ENCODE measurements at regions not wholly inside any gene's neighbourhood (a gene's known extent, or its start where the extent isn't known, plus 50 kb on each side); places are given as distances from the start of the nearest gene placed in this dataset.

DNA sequence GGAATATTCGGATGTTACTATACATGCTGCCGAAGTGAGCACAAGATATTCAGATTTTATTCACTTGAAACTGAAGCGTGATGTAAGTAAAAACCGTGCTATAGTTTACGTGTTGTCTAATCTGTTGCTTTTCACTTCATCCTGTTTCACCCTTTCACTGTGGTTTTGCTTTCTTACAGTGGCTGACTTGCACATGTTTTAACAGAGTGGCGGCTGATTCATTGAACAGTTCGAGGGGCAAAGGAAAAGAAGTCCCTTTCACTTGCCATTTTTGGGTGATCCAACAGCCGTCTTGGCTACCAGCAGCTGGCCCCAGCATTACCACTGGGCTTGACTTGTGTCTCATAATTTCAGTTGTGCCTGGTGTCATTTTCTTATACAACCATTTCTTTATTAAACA, 134.0 kb downstream of the IRX1 start:
- H3K27ac Mint-ChIP-seq (ENCODE audit: unreplicated experiment), result no peak overlapping the region
- H3K36me3 Mint-ChIP-seq (ENCODE audit: low read depth), result no peaks in the 10 kb centered on the region
- TF ChIP-seq, protein P1, sequence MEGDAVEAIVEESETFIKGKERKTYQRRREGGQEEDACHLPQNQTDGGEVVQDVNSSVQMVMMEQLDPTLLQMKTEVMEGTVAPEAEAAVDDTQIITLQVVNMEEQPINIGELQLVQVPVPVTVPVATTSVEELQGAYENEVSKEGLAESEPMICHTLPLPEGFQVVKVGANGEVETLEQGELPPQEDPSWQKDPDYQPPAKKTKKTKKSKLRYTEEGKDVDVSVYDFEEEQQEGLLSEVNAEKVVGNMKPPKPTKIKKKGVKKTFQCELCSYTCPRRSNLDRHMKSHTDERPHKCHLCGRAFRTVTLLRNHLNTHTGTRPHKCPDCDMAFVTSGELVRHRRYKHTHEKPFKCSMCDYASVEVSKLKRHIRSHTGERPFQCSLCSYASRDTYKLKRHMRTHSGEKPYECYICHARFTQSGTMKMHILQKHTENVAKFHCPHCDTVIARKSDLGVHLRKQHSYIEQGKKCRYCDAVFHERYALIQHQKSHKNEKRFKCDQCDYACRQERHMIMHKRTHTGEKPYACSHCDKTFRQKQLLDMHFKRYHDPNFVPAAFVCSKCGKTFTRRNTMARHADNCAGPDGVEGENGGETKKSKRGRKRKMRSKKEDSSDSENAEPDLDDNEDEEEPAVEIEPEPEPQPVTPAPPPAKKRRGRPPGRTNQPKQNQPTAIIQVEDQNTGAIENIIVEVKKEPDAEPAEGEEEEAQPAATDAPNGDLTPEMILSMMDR (conservative IDR thresholded peaks at IDR 0.05), result no peak
- no peak for DNase-seq (ENCODE audit: low read depth, low spot score)
- H3K4me3 Mint-ChIP-seq, result no peak overlapping the region
- no peaks in the 10 kb centered on the region for H3K27me3 Mint-ChIP-seq (ENCODE audit: low read depth)
- H3K9me3 Mint-ChIP-seq, result no peaks in the 10 kb centered on the region
- H3K4me1 Mint-ChIP-seq, result no peaks in the 10 kb centered on the region

- H3K27ac Mint-ChIP-seq (ENCODE audit: unreplicated experiment), result no peak overlapping the region
- H3K4me3 Mint-ChIP-seq, result no peak overlapping the region
- no peaks in the 10 kb centered on the region for H3K9me3 Mint-ChIP-seq
- no peaks in the 10 kb centered on the region for H3K27me3 Mint-ChIP-seq (ENCODE audit: low read depth)
- TF ChIP-seq, protein P1 (conservative IDR thresholded peaks at IDR 0.05), result no peak
- peaks cover 12% of the 10 kb centered on the region for H3K4me1 Mint-ChIP-seq
- DNase-seq (ENCODE audit: low read depth, low spot score), result no peak
- H3K36me3 Mint-ChIP-seq (ENCODE audit: low read depth), result no peaks in the 10 kb centered on the region
These were observed 139.0 kb downstream of the IRX1 start for GRCh38 chr5:3734632-3735031.

GRCh38 chr5:3736466-3736865, 140.8 kb downstream of the IRX1 start:
- no peaks in the 10 kb centered on the region for H3K27me3 Mint-ChIP-seq (ENCODE audit: low read depth)

DNA sequence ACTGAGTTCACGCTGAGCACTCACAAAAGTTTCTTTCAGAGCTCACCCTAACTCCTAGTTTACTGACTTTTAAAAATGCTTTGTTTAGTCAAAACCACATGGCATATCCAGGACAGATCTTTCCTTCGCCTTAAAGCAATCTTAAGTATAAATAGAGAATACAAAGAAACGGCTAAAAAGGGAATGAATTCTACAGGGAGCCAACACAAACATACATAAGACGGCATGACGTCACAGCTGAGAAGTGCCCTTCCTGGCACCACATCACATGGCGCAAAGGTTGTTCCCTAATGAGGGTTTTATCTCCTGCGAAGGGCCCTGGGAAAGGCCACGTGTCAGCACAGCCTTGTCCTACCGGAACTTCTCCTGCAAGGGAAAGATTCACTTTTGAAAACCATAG, 141.3 kb downstream of the IRX1 start:
- Mint-ChIP-seq H3K36me3 (ENCODE audit: low read depth) (no peaks in the 10 kb centered on the region), H3K27me3 (ENCODE audit: low read depth) (no peaks in the 10 kb centered on the region), H3K4me3 (no peak overlapping the region), H3K4me1 (peaks cover 12% of the 10 kb centered on the region), H3K9me3 (no peaks in the 10 kb centered on the region), H3K27ac (ENCODE audit: unreplicated experiment) (no peak overlapping the region)
- no peak for DNase-seq (ENCODE audit: low read depth, low spot score)
- TF ChIP-seq, protein P1 (conservative IDR thresholded peaks at IDR 0.05), result no peak

More at GRCh38 chr5:3736466-3736865, 140.8 kb downstream of the IRX1 start:
- H3K27ac Mint-ChIP-seq (ENCODE audit: unreplicated experiment), result no peak overlapping the region
- TF ChIP-seq, protein P1 (conservative IDR thresholded peaks at IDR 0.05), result no peak
- H3K9me3 Mint-ChIP-seq, result no peaks in the 10 kb centered on the region
- no peak overlapping the region for H3K4me3 Mint-ChIP-seq
- no peak for DNase-seq (ENCODE audit: low read depth, low spot score)
- H3K36me3 Mint-ChIP-seq (ENCODE audit: low read depth), result no peaks in the 10 kb centered on the region
- H3K4me1 Mint-ChIP-seq, result peaks cover 12% of the 10 kb centered on the region

GRCh38 chr5:3738919-3739318, 143.3 kb downstream of the IRX1 start:
- H3K27me3 Mint-ChIP-seq (ENCODE audit: low read depth), result no peaks in the 10 kb centered on the region
- DNase-seq (ENCODE audit: low read depth, low spot score), result no peak
- H3K4me1 Mint-ChIP-seq, result peaks cover 17% of the 10 kb centered on the region
- H3K9me3 Mint-ChIP-seq, result no peaks in the 10 kb centered on the region
- H3K36me3 Mint-ChIP-seq (ENCODE audit: low read depth), result no peaks in the 10 kb centered on the region
- H3K4me3 Mint-ChIP-seq, result no peak overlapping the region
- TF ChIP-seq, protein P1 (conservative IDR thresholded peaks at IDR 0.05), result no peak
- no peak overlapping the region for H3K27ac Mint-ChIP-seq (ENCODE audit: unreplicated experiment)

All from neural crest cell (in vitro differentiated cells).